ENCODE measurements at regions not wholly inside any gene's neighbourhood (a gene's known extent, or its start where the extent isn't known, plus 50 kb on each side); places are given as distances from the start of the nearest gene placed in this dataset.

GRCh38 chr14:34044666-34045306, 93.9 kb upstream of the EGLN3 start:
- no peak for DNase-seq (ENCODE audit: low read depth in 2 of 2)

GRCh38 chr14:34044373-34044637, 93.4 kb upstream of the EGLN3 start:
- DNase-seq (ENCODE audit: low read depth in 2 of 2): no peak

- DNase-seq (ENCODE audit: low read depth in 2 of 2): peak; percentile 72 to 75
These were observed 92.9 kb upstream of the EGLN3 start for GRCh38 chr14:34043627-34044372.

- no peak for DNase-seq (ENCODE audit: low read depth in 2 of 2)
These were observed 90.3 kb upstream of the EGLN3 start for GRCh38 chr14:34041220-34041619.

- no peak for DNase-seq (ENCODE audit: low read depth in 2 of 2)
These were observed 89.9 kb upstream of the EGLN3 start for GRCh38 chr14:34040766-34041165.

- no peak for DNase-seq (ENCODE audit: low read depth in 2 of 2)
These were observed 88.7 kb upstream of the EGLN3 start for GRCh38 chr14:34039428-34040047.

- no peak for DNase-seq (ENCODE audit: low read depth in 2 of 2)
These were observed 87.6 kb upstream of the EGLN3 start for GRCh38 chr14:34038358-34039057.

GRCh38 chr14:34036319-34036766, 85.5 kb upstream of the EGLN3 start:
- no peak for DNase-seq (ENCODE audit: low read depth in 2 of 2)

GRCh38 chr14:34035934-34036250, 85.0 kb upstream of the EGLN3 start:
- DNase-seq (ENCODE audit: low read depth in 2 of 2): no peak

GRCh38 chr14:34035177-34035933, 84.5 kb upstream of the EGLN3 start:
- no peak for DNase-seq (ENCODE audit: low read depth in 2 of 2)

GRCh38 chr14:34034447-34035176, 83.7 kb upstream of the EGLN3 start:
- DNase-seq (ENCODE audit: low read depth in 2 of 2): no peak

GRCh38 chr14:34032720-34033119, 81.8 kb upstream of the EGLN3 start:
- no peak for DNase-seq (ENCODE audit: low read depth in 2 of 2)

- peak in 1 of 2 donors; percentile 67 for DNase-seq (ENCODE audit: low read depth in 2 of 2)
These were observed 80.0 kb upstream of the EGLN3 start for GRCh38 chr14:34030864-34031263.

GRCh38 chr14:34029921-34030334, 79.1 kb upstream of the EGLN3 start:
- DNase-seq (ENCODE audit: low read depth in 2 of 2): no peak

- no peak for DNase-seq (ENCODE audit: low read depth in 2 of 2)
These were observed 77.2 kb upstream of the EGLN3 start for GRCh38 chr14:34027990-34028495.

- no peak for DNase-seq (ENCODE audit: low read depth in 2 of 2)
These were observed 76.5 kb upstream of the EGLN3 start for GRCh38 chr14:34027130-34027989.

GRCh38 chr14:34025325-34026017, 74.6 kb upstream of the EGLN3 start:
- no peak for DNase-seq (ENCODE audit: low read depth in 2 of 2)

- DNase-seq (ENCODE audit: low read depth in 2 of 2): no peak
These were observed 73.9 kb upstream of the EGLN3 start for GRCh38 chr14:34024768-34025144.

All from dermis microvascular lymphatic vessel endothelial cell (primary cell).